ENCODE measurements at regions not wholly inside any gene's neighbourhood (a gene's known extent, or its start where the extent isn't known, plus 50 kb on each side); places are given as distances from the start of the nearest gene placed in this dataset.

- no peak for TF ChIP-seq RERE (CRISPR knock-in tag; IDR thresholded peaks at IDR 0.05; ENCODE audit: low read depth)
- TF ChIP-seq KLF16 (CRISPR knock-in tag; IDR thresholded peaks at IDR 0.05) = peak in 1 of 2 experiments; percentile 79; a peak in 1 of 4 replicates
- no peak for TF ChIP-seq PLRG1 (conservative IDR thresholded peaks at IDR 0.05)
- TF ChIP-seq MIER3 (CRISPR knock-in tag; IDR thresholded peaks at IDR 0.05; ENCODE audit: borderline replicate concordance) = peak; percentile 61; the same call in 1 of the 2 replicates
- TF ChIP-seq ZBTB4 (CRISPR knock-in tag; IDR thresholded peaks at IDR 0.05; ENCODE audit: borderline replicate concordance) = no peak
- no peak for TF ChIP-seq SUZ12 (IDR thresholded peaks at IDR 0.05; ENCODE audit: low read depth, low read length)
- no peak for TF ChIP-seq ZNF775 (CRISPR knock-in tag; IDR thresholded peaks at IDR 0.05; ENCODE audit: borderline replicate concordance)
- peak; percentile 57; the same call in 1 of the 2 replicates for TF ChIP-seq THRA (CRISPR knock-in tag; IDR thresholded peaks at IDR 0.05; ENCODE audit: borderline replicate concordance)
- no peak for TF ChIP-seq HDAC6 (IDR thresholded peaks at IDR 0.05; ENCODE audit: low read depth, low read length)
- TF ChIP-seq ATF7 (IDR thresholded peaks at IDR 0.05) = no peak
- no peak for TF ChIP-seq ATF7 (CRISPR knock-in tag; IDR thresholded peaks at IDR 0.05)
- TF ChIP-seq ZBTB20 (CRISPR knock-in tag; IDR thresholded peaks at IDR 0.05; ENCODE audit: borderline replicate concordance, low read depth) = no peak
- TF ChIP-seq PHF8 (CRISPR knock-in tag; IDR thresholded peaks at IDR 0.05) = no peak
- TF ChIP-seq PAX8 (CRISPR knock-in tag; IDR thresholded peaks at IDR 0.05; ENCODE audit: borderline replicate concordance) = no peak
- no peak for TF ChIP-seq HNRNPLL (IDR thresholded peaks at IDR 0.05; ENCODE audit: low read depth, low read length, poor library complexity, severe bottlenecking)
- peak; percentile 6; the same call in 1 of the 2 replicates for TF ChIP-seq ZNF503 (CRISPR knock-in tag; IDR thresholded peaks at IDR 0.05)
- TF ChIP-seq ZSCAN25 (CRISPR knock-in tag; IDR thresholded peaks at IDR 0.05) = no peak
- no peak for TF ChIP-seq NAIF1 (CRISPR knock-in tag; IDR thresholded peaks at IDR 0.05; ENCODE audit: borderline replicate concordance)
Measured at GRCh38 chr14:38867561-38868150, 235.4 kb downstream of the SEC23A start (continued).

Data from HepG2 (cell line).